Trophoblast cell (in vitro differentiated cells and primary cell): ENCODE measurements at regions not wholly inside any gene's neighbourhood (a gene's known extent, or its start where the extent isn't known, plus 50 kb on each side); places are given as distances from the start of the nearest gene placed in this dataset.

Experiments used
- DNase-seq, 2 donors: peaks; one replicate each; pipeline ENCODE4 v3.0.0-alpha.2; 2016
- H2AFZ ChIP-seq: 2 replicates; pipeline ENCODE4 v1.6.1; 2013; ENCODE audit warnings: low read length, moderate library complexity, mild to moderate bottlenecking; ENCODE audit not compliant: insufficient read depth, poor library complexity
- H2AK5ac ChIP-seq: 2 replicates; pipeline ENCODE4 v1.6.1; 2013; ENCODE audit warnings: mild to moderate bottlenecking, low read length
- H2BK120ac ChIP-seq: 2 replicates; pipeline ENCODE4 v1.6.1; 2013; ENCODE audit warnings: low read length, mild to moderate bottlenecking, moderate library complexity; ENCODE audit not compliant: insufficient read depth, poor library complexity
- H2BK12ac ChIP-seq: 2 replicates; pipeline ENCODE4 v1.6.1; 2013; ENCODE audit warnings: mild to moderate bottlenecking, low read length, moderate library complexity
- H2BK5ac ChIP-seq: 2 replicates; pipeline ENCODE4 v1.6.1; 2013; ENCODE audit warnings: low read length, low read depth, moderate library complexity, mild to moderate bottlenecking; ENCODE audit not compliant: poor library complexity
- H3K14ac ChIP-seq: 2 replicates; pipeline ENCODE4 v1.6.1; 2013; ENCODE audit warnings: mild to moderate bottlenecking, low read length
- H3K18ac ChIP-seq: 2 replicates; pipeline ENCODE4 v1.6.1; 2013; ENCODE audit warnings: mild to moderate bottlenecking, low read length
- H3K23ac ChIP-seq: 2 replicates; pipeline ENCODE4 v1.6.1; 2013; ENCODE audit warnings: low read length
- H3K27ac ChIP-seq: 2 replicates; pipeline ENCODE4 v1.5.1; 2013; ENCODE audit warnings: low read depth, mild to moderate bottlenecking, inconsistent platforms, low read length, moderate library complexity
- H3K27me3 ChIP-seq: 2 replicates; pipeline ENCODE4 v1.6.1; 2013; ENCODE audit warnings: inconsistent platforms, mild to moderate bottlenecking, low read length, moderate library complexity; ENCODE audit not compliant: insufficient read depth
- H3K36me3 ChIP-seq, 2 experiments: 1 replicate in 1 of 2; 2 replicates in 1 of 2; pipeline ENCODE4 v1.6.1; 2013; ENCODE audit warnings: low read length in 2 of 2, mild to moderate bottlenecking in 2 of 2, moderate library complexity in 1 of 2; ENCODE audit not compliant: insufficient read depth in 2 of 2, control insufficient read depth in 1 of 2
- H3K4ac ChIP-seq: 2 replicates; pipeline ENCODE4 v1.6.1; 2013; ENCODE audit warnings: low read depth, mild to moderate bottlenecking, low read length, moderate library complexity
- H3K4me1 ChIP-seq, 2 experiments: 1 replicate in 1 of 2; 2 replicates in 1 of 2; pipeline ENCODE4 v1.6.1; 2013; ENCODE audit warnings: low read length in 2 of 2, mild to moderate bottlenecking in 2 of 2, moderate library complexity in 1 of 2; ENCODE audit not compliant: insufficient read depth in 2 of 2, control insufficient read depth in 1 of 2
- H3K4me2 ChIP-seq: 2 replicates; pipeline ENCODE4 v1.6.1; 2013; ENCODE audit warnings: inconsistent platforms, mild to moderate bottlenecking, low read length, moderate library complexity
- H3K4me3 ChIP-seq: 2 replicates; pipeline ENCODE4 v1.5.1; 2013; ENCODE audit warnings: mild to moderate bottlenecking, low read depth, low read length, inconsistent platforms
- H3K79me1 ChIP-seq: one replicate; pipeline ENCODE4 v1.6.1; 2013; ENCODE audit warnings: low read length
- H3K79me2 ChIP-seq: 2 replicates; pipeline ENCODE4 v1.6.1; 2013; ENCODE audit warnings: low read length, mild to moderate bottlenecking; ENCODE audit not compliant: control insufficient read depth, insufficient read depth, poor library complexity
- H3K9ac ChIP-seq: 2 replicates; pipeline ENCODE4 v1.6.1; 2013; ENCODE audit warnings: mild to moderate bottlenecking, low read length
- H3K9me3 ChIP-seq: 2 replicates; pipeline ENCODE4 v1.6.1; 2013; ENCODE audit warnings: low read depth, mild to moderate bottlenecking, control low read depth, inconsistent platforms, low read length; ENCODE audit not compliant: insufficient read depth
- H4K12ac ChIP-seq: 2 replicates; pipeline ENCODE4 v1.6.1; 2013; ENCODE audit warnings: low read depth, mild to moderate bottlenecking, low read length, moderate library complexity
- H4K8ac ChIP-seq: 2 replicates; pipeline ENCODE4 v1.6.1; 2013; ENCODE audit warnings: low read depth, mild to moderate bottlenecking, low read length, moderate library complexity
- H4K91ac ChIP-seq: one replicate; pipeline ENCODE4 v1.6.1; 2013; ENCODE audit warnings: low read depth, mild to moderate bottlenecking, low read length, moderate library complexity
- WGBS: extraction: QIAGEN DNeasy Blood & Tissue Kit; methylation state at CpG from one replicate; pipeline ENCODE4 v1.1.7; 2013; ENCODE audit warnings: missing lambda C conversion rate; ENCODE audit not compliant: insufficient read length, insufficient coverage; ENCODE audit errors: extremely low coverage; 5-methylcytosine and 5-hydroxymethylcytosine counted together

DNA sequence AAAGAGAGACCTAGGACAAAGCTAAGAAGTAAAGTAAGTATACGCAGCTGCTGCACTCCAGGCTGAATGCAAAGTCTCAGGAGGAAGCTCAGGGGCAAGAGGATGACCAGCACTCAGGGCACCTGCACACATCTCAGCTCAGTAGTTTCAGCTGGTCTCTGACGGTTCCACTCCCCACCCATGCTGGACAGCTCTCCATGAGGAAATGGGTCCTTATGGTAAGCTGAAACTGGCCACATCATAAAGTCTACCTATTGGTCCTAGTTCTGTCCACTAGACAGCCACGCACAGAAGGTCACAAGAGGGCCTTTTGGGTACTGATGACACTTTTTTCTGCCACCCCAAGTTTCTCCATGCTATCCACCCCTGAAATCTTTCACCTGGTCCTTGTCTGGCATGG is 215.3 kb downstream of the TTC32 start:
- H3K27me3 ChIP-seq = no peaks in the 10 kb centered on the region
- DNase-seq = no peak
- no CpG with 5 or more reads among the region's 3 CpGs for WGBS
- no peak overlapping the region for H4K8ac ChIP-seq
- no peak overlapping the region for H2BK12ac ChIP-seq
- H2BK5ac ChIP-seq = no peak overlapping the region
- H3K27ac ChIP-seq = no peak overlapping the region
- H3K23ac ChIP-seq = no peak overlapping the region
- H2AFZ ChIP-seq = no peak overlapping the region
- no peaks in the 10 kb centered on the region for H3K36me3 ChIP-seq
- no peak overlapping the region for H3K14ac ChIP-seq
- H3K79me2 ChIP-seq = no peaks in the 10 kb centered on the region
- H3K9me3 ChIP-seq = no peaks in the 10 kb centered on the region
- H3K4me3 ChIP-seq = no peak overlapping the region
- H3K79me1 ChIP-seq = no peaks in the 10 kb centered on the region
- no peak overlapping the region for H4K91ac ChIP-seq
- no peak overlapping the region for H3K18ac ChIP-seq
- H3K4me2 ChIP-seq = no peak overlapping the region
- H4K12ac ChIP-seq = no peak overlapping the region
- H2BK120ac ChIP-seq = no peak overlapping the region
- no peak overlapping the region for H2AK5ac ChIP-seq
- no peak overlapping the region for H3K4ac ChIP-seq
- H3K4me1 ChIP-seq = no peaks in the 10 kb centered on the region
- H3K9ac ChIP-seq = no peak overlapping the region

DNA sequence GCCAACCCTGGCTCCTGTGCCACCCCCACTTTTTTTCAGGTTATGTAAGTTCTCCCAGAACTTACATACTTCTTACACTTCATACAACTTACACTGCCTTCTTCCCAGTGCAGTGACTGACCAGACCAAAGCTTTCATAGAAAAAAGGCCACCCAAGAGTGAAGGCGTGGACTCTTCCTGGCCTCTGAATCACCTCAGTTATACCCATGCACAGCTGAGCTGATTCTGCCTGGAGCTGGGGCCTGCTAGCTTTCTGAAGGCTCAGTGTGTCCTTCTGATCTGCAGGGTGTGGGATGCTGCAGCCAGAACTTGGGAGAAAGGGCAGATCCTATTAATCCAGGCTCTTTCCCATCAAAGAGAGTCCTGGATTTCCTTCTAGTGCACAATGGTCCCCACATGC is 216.1 kb downstream of the TTC32 start:
- Histone ChIP-seq H2AFZ (no peak overlapping the region), H3K9me3 (no peaks in the 10 kb centered on the region), H3K23ac (no peak overlapping the region), H3K79me2 (no peaks in the 10 kb centered on the region), H2BK12ac (no peak overlapping the region), H3K4me3 (no peak overlapping the region), H4K8ac (no peak overlapping the region), H3K18ac (no peak overlapping the region), H4K12ac (no peak overlapping the region), H3K27me3 (no peaks in the 10 kb centered on the region), H2BK5ac (no peak overlapping the region), H2BK120ac (no peak overlapping the region), H3K4me1 (no peaks in the 10 kb centered on the region), H3K14ac (no peak overlapping the region), H4K91ac (no peak overlapping the region), H3K4ac (no peak overlapping the region), H3K4me2 (no peak overlapping the region), H3K27ac (no peak overlapping the region), H3K9ac (no peak overlapping the region), H3K36me3 (no peaks in the 10 kb centered on the region), H2AK5ac (no peak overlapping the region), H3K79me1 (no peaks in the 10 kb centered on the region)
- no peak for DNase-seq
- no CpG with 5 or more reads among the region's 1 CpG for WGBS

DNA sequence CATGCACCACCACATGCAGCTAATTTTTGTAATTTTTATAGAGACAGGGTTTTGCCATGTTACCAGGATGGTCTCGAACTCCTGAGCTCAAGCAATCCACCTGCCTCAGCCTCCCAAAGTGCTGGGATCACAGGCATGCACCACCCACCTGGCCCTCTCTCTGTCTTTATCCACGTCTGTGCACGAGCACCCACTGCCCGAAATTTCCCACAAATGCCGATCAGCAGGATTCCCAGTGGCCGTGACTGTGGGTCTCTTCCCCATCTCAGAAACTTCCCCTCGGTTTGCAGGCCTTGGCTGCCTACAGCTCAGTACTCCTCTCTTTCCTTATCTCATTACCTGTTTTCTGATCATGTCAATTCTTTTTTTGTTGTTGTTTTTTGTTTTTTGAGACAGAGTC is 217.3 kb downstream of the TTC32 start:
- DNase-seq = no peak
- Histone ChIP-seq H2AFZ (no peak overlapping the region), H3K4ac (no peak overlapping the region), H2AK5ac (no peak overlapping the region), H3K4me2 (no peak overlapping the region), H4K8ac (no peak overlapping the region), H3K4me3 (no peak overlapping the region), H3K79me2 (no peaks in the 10 kb centered on the region), H4K91ac (no peak overlapping the region), H3K27ac (no peak overlapping the region), H3K9me3 (no peaks in the 10 kb centered on the region), H3K79me1 (no peaks in the 10 kb centered on the region), H2BK120ac (no peak overlapping the region), H3K23ac (no peak overlapping the region), H3K4me1 (no peaks in the 10 kb centered on the region), H3K27me3 (no peaks in the 10 kb centered on the region), H2BK12ac (no peak overlapping the region), H3K36me3 (no peaks in the 10 kb centered on the region), H3K18ac (no peak overlapping the region), H4K12ac (no peak overlapping the region), H3K14ac (no peak overlapping the region), H3K9ac (no peak overlapping the region), H2BK5ac (no peak overlapping the region)
- no CpG with 5 or more reads among the region's 7 CpGs for WGBS

DNA sequence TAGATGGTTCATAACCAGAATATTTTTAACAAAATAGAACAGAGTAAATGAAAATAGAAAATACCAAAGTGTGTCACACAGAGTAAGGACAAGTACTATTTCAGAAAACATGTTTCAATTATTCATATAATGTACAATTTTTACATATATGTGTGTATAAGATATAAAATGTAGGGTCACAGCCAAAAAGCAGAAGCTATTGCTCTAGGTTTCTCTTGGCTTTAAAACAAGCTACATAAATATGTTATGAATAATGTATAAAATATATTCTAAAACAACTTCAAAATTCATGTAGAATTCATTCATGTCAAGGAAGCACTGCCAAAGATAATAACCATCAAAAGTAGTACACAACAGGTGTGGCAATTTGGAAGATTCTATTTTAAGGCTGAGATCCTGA is 218.2 kb downstream of the TTC32 start:
- DNase-seq = no peak
- Histone ChIP-seq H3K27ac (no peak overlapping the region), H2BK120ac (no peak overlapping the region), H2AK5ac (no peak overlapping the region), H3K4me3 (no peak overlapping the region), H3K4me2 (no peak overlapping the region), H3K4me1 (no peaks in the 10 kb centered on the region), H3K4ac (no peak overlapping the region), H4K8ac (no peak overlapping the region), H3K9me3 (no peaks in the 10 kb centered on the region), H3K79me2 (no peaks in the 10 kb centered on the region), H2BK5ac (no peak overlapping the region), H3K23ac (no peak overlapping the region), H3K9ac (no peak overlapping the region), H4K12ac (no peak overlapping the region), H2AFZ (no peak overlapping the region), H4K91ac (no peak overlapping the region), H3K14ac (no peak overlapping the region), H3K79me1 (no peaks in the 10 kb centered on the region), H3K27me3 (no peaks in the 10 kb centered on the region), H3K36me3 (no peaks in the 10 kb centered on the region), H3K18ac (no peak overlapping the region), H2BK12ac (no peak overlapping the region)

DNA sequence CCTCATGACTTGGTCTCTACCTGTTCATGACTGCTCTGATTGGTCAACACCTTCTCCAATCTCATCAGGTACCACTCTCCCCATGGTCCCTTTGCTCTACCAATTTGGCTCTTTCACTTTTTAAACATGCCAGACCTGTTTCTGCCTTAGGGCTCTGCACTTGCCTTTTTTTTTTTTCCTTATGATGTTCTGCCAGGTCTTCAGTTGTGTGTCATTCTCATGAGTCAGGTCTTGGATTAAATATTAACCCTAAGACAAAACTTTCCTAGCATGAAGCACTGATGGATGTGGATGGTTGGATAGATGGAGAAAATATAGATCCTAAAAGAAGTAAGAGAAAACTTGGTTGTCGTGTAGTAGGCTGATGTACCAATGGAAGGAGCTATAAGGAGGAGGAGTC is 219.3 kb downstream of the TTC32 start:
- Histone ChIP-seq H3K9ac (no peak overlapping the region), H3K4me3 (no peak overlapping the region), H2BK12ac (no peak overlapping the region), H3K36me3 (no peaks in the 10 kb centered on the region), H2AK5ac (no peak overlapping the region), H3K4me1 (no peaks in the 10 kb centered on the region), H2BK120ac (no peak overlapping the region), H3K4ac (no peak overlapping the region), H3K14ac (no peak overlapping the region), H4K91ac (no peak overlapping the region), H4K8ac (no peak overlapping the region), H3K23ac (no peak overlapping the region), H3K4me2 (no peak overlapping the region), H3K79me2 (no peaks in the 10 kb centered on the region), H3K9me3 (no peaks in the 10 kb centered on the region), H3K79me1 (no peaks in the 10 kb centered on the region), H3K18ac (no peak overlapping the region), H2BK5ac (no peak overlapping the region), H4K12ac (no peak overlapping the region), H3K27me3 (no peaks in the 10 kb centered on the region), H2AFZ (no peak overlapping the region), H3K27ac (no peak overlapping the region)
- no peak for DNase-seq
- WGBS = no CpG with 5 or more reads among the region's 1 CpG
